WTC11 (cell line): ENCODE measurements at regions not wholly inside any gene's neighbourhood (a gene's known extent, or its start where the extent isn't known, plus 50 kb on each side); places are given as distances from the start of the nearest gene placed in this dataset.
"Not testable (repeated sequence)": the region's sequence is repeated elsewhere in the genome, so short reads cannot be mapped to it uniquely, and the experiment has no call there.

ENCODE experiments used
- SMAD3 ChIP-seq: sonication (generic); formaldehyde crosslinking; IDR thresholded peaks from 2 replicates; pipeline ENCODE4 v1.8.0; 2022; ENCODE audit warnings: missing genetic modification reagents, mild to moderate bottlenecking, borderline replicate concordance
- SP1 ChIP-seq: sonication (generic); formaldehyde crosslinking; conservative IDR thresholded peaks from 2 replicates; pipeline ENCODE4 v1.8.1; 2022; ENCODE audit warnings: missing genetic modification reagents
- ZBTB21 ChIP-seq: sonication (generic); formaldehyde crosslinking; IDR thresholded peaks from 2 replicates; pipeline ENCODE4 v1.8.1; 2023; ENCODE audit warnings: mild to moderate bottlenecking, missing genetic modification reagents, borderline replicate concordance
- TF ChIP-seq, protein P1 (sequence below): sonication (generic); formaldehyde crosslinking; IDR thresholded peaks from 2 replicates; pipeline ENCODE4 v1.8.0; 2022; ENCODE audit warnings: mild to moderate bottlenecking, missing genetic modification reagents
- TF ChIP-seq, protein P2 (sequence below): sonication (generic); formaldehyde crosslinking; IDR thresholded peaks from 2 replicates; pipeline ENCODE4 v1.8.1; 2022; ENCODE audit warnings: low read depth, mild to moderate bottlenecking, moderate library complexity, missing genetic modification reagents, borderline replicate concordance
- TF ChIP-seq, protein P3 (sequence below): sonication (generic); formaldehyde crosslinking; IDR thresholded peaks from 2 replicates; pipeline ENCODE4 v1.8.0; 2022; ENCODE audit warnings: mild to moderate bottlenecking, missing genetic modification reagents
- TF ChIP-seq, protein P4 (sequence below): fragments of 200-600 bp; IDR thresholded peaks from 2 replicates; pipeline ENCODE4 v1.8.0; 2022; ENCODE audit warnings: antibody characterized with exemption

DNA sequence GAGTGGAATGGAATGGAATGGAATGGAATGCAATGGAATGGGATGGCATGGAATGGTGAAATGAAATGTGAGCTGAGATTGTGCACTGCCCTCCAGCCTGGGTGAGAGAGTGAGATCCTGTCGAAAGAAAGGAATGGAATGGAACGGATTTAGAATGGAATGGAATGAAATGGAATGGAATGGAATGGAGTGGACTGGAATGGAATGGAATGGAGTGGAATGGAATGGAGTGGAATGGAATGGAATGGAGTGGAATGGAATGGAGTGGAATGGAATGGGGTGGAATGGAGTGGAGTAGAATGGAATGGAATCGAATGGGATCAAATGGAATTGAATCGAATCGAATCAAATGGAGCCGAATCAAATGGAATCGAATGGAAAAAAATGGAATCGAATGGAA lies 354.2 kb upstream of the WSB1 start:
- TF ChIP-seq, protein P1, sequence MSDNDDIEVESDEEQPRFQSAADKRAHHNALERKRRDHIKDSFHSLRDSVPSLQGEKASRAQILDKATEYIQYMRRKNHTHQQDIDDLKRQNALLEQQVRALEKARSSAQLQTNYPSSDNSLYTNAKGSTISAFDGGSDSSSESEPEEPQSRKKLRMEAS: not testable (repeated sequence)
- TF ChIP-seq, protein P2, sequence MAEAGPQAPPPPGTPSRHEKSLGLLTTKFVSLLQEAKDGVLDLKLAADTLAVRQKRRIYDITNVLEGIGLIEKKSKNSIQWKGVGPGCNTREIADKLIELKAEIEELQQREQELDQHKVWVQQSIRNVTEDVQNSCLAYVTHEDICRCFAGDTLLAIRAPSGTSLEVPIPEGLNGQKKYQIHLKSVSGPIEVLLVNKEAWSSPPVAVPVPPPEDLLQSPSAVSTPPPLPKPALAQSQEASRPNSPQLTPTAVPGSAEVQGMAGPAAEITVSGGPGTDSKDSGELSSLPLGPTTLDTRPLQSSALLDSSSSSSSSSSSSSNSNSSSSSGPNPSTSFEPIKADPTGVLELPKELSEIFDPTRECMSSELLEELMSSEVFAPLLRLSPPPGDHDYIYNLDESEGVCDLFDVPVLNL: not testable (repeated sequence)
- not testable (repeated sequence) for TF ChIP-seq SMAD3 (CRISPR knock-in tag); SP1; ZBTB21 (CRISPR knock-in tag)
- TF ChIP-seq, protein P3, sequence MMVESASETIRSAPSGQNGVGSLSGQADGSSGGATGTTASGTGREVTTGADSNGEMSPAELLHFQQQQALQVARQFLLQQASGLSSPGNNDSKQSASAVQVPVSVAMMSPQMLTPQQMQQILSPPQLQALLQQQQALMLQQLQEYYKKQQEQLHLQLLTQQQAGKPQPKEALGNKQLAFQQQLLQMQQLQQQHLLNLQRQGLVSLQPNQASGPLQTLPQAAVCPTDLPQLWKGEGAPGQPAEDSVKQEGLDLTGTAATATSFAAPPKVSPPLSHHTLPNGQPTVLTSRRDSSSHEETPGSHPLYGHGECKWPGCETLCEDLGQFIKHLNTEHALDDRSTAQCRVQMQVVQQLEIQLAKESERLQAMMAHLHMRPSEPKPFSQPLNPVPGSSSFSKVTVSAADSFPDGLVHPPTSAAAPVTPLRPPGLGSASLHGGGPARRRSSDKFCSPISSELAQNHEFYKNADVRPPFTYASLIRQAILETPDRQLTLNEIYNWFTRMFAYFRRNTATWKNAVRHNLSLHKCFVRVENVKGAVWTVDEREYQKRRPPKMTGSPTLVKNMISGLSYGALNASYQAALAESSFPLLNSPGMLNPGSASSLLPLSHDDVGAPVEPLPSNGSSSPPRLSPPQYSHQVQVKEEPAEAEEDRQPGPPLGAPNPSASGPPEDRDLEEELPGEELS (CRISPR knock-in tag): not testable (repeated sequence)
- TF ChIP-seq, protein P4, sequence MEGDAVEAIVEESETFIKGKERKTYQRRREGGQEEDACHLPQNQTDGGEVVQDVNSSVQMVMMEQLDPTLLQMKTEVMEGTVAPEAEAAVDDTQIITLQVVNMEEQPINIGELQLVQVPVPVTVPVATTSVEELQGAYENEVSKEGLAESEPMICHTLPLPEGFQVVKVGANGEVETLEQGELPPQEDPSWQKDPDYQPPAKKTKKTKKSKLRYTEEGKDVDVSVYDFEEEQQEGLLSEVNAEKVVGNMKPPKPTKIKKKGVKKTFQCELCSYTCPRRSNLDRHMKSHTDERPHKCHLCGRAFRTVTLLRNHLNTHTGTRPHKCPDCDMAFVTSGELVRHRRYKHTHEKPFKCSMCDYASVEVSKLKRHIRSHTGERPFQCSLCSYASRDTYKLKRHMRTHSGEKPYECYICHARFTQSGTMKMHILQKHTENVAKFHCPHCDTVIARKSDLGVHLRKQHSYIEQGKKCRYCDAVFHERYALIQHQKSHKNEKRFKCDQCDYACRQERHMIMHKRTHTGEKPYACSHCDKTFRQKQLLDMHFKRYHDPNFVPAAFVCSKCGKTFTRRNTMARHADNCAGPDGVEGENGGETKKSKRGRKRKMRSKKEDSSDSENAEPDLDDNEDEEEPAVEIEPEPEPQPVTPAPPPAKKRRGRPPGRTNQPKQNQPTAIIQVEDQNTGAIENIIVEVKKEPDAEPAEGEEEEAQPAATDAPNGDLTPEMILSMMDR: not testable (repeated sequence)
